ENCODE measurements at regions not wholly inside any gene's neighbourhood (a gene's known extent, or its start where the extent isn't known, plus 50 kb on each side); places are given as distances from the start of the nearest gene placed in this dataset.

DNA sequence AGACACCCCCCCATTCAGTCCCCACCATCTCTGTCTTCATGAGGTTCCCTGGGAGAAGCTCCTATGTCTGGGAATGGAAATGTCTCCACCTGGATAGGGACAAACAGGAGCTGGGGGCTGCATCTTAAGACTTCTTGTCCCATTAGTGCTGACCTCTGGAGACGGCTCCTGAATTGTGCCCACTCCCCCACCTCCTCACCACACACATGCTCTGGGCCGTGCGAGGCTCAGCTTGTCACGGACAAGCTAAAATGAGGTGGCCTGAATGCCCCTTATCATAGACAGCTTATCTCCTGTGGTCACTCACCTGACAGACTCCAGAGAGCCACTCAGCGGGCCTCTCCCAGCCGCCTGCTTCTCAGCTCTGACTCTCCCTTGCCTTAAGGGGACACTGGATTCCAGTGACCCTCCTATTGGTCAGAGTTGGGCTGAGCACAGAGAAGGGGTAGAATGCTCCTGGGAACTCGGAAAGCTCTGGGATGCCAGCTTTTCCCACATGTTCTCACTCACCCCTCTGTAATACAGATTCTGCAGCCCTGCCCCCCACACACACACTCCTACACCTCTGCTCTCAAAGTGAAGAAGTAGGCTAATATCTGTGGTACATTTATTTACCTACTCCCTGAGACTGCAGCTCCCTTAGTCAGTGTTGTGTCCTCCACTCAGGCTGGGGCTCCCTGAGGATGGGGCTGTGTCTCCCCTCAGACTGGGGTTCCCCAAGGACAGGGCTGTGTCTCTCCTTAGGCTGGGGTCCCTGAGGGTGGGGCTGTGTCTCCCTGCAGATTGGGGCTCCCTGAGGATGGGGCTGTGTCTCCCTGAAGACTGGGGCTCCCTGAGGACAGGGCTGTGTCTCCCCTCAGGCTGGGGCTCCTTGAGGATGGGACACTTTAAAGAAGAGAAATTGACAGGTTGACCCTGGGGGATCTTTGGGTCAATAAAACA, 167.5 kb downstream of the VEGFA start:
- no peak for ATAC-seq (ENCODE audit: low read depth)
- Mint-ChIP-seq H3K9me3 (ENCODE audit: insufficient read depth) (no peaks in the 10 kb centered on the region), H3K27me3 (peaks cover 4% of the 10 kb centered on the region), H3K27ac (no peak overlapping the region), H3K4me1 (no peaks in the 10 kb centered on the region), H3K4me3 (no peak overlapping the region)
- ChIA-PET CTCF (no interaction called here), POLR2A (no interaction called here)
- H3K27me3 ChIP-seq (replicated peaks in 1 of 4; ENCODE audit: control extremely low read depth in 1 of 4, control insufficient read depth in 3 of 4, insufficient read depth in 4 of 4, low read length in 3 of 4) = no peaks in the 10 kb centered on the region
- no peaks in the 10 kb centered on the region for H3K36me3 ChIP-seq (replicated peaks in 1 of 2; ENCODE audit: control extremely low read depth in 1 of 2, control insufficient read depth in 1 of 2, extremely low read depth in 1 of 2, insufficient read depth in 2 of 2, low read length in 1 of 2)
- H3K9me3 ChIP-seq (ENCODE audit: control extremely low read depth in 1 of 3, control insufficient read depth in 2 of 3, insufficient read depth in 1 of 3, low read length in 2 of 3) = no peaks in the 10 kb centered on the region
- TF ChIP-seq EZH2 (IDR thresholded peaks at IDR 0.05; ENCODE audit: borderline replicate concordance, insufficient read depth, low read depth, low read length, poor library complexity, severe bottlenecking) = no peak
- no peak overlapping the region for H3K9ac ChIP-seq (ENCODE audit: low read length)
- no peak overlapping the region for H3K4me3 ChIP-seq (ENCODE audit: control extremely low read depth in 1 of 5, extremely low read depth in 1 of 5, insufficient read depth in 1 of 5, low read depth in 2 of 5, low read length in 4 of 5)
- H3K27ac ChIP-seq (ENCODE audit: low read length in 2 of 2) = no peak overlapping the region
- H3K4me1 ChIP-seq (ENCODE audit: control insufficient read depth in 2 of 2, insufficient read depth in 2 of 2, low read length in 2 of 2) = no peaks in the 10 kb centered on the region
- H3K79me2 ChIP-seq (ENCODE audit: control insufficient read depth, insufficient read depth, low read length) = no peaks in the 10 kb centered on the region
- intact Hi-C loops (cut with micrococcal nuclease) = no loop called here
- no peaks in the 10 kb centered on the region for H4K20me1 ChIP-seq (ENCODE audit: control insufficient read depth, insufficient read depth, low read length, poor library complexity, severe bottlenecking)
- no peak overlapping the region for H2AFZ ChIP-seq (ENCODE audit: insufficient read depth, low read depth, low read length, poor library complexity, severe bottlenecking)
- DNase-seq = no peak
- 86% methylated on average over 7 of the region's 7 CpGs for WGBS (ENCODE audit: insufficient coverage)
- H3K4me2 ChIP-seq (replicated peaks; ENCODE audit: low read depth, low read length, poor library complexity, severe bottlenecking) = no peak overlapping the region

DNA sequence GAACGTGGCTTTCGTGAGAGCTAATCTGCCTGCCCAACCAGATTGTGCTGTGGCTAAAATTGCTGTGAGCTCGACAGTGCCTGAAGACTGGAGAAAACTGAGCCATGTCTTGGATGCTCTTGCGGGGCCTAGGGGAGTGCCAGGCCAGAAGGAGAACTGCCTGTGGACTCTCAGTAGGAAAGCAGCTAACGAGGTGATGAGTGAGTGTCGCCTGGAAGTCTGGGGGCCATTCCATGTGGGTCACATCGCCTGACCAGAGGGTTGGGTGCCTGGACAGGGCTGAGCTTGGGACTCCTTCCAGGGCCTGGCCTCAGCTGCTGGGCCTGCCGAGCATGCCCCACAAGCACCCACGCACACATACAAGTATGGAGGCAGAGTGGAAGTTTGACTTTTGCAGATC, 166.5 kb downstream of the VEGFA start:
- intact Hi-C loops (cut with micrococcal nuclease) = no loop called here
- 91% methylated on average over 6 of the region's 9 CpGs for WGBS (ENCODE audit: insufficient coverage)
- ChIA-PET POLR2A (no interaction called here), CTCF (no interaction called here)
- Mint-ChIP-seq H3K27me3 (peaks cover 4% of the 10 kb centered on the region), H3K4me3 (no peak overlapping the region), H3K4me1 (no peaks in the 10 kb centered on the region), H3K27ac (no peak overlapping the region), H3K9me3 (ENCODE audit: insufficient read depth) (no peaks in the 10 kb centered on the region)
- H3K27me3 ChIP-seq (replicated peaks in 1 of 4; ENCODE audit: control extremely low read depth in 1 of 4, control insufficient read depth in 3 of 4, insufficient read depth in 4 of 4, low read length in 3 of 4) = no peaks in the 10 kb centered on the region
- H3K79me2 ChIP-seq (ENCODE audit: control insufficient read depth, insufficient read depth, low read length) = no peaks in the 10 kb centered on the region
- no peak for ATAC-seq (ENCODE audit: low read depth)
- H2AFZ ChIP-seq (ENCODE audit: insufficient read depth, low read depth, low read length, poor library complexity, severe bottlenecking) = no peak overlapping the region
- H3K9me3 ChIP-seq (ENCODE audit: control extremely low read depth in 1 of 3, control insufficient read depth in 2 of 3, insufficient read depth in 1 of 3, low read length in 2 of 3) = no peaks in the 10 kb centered on the region
- H4K20me1 ChIP-seq (ENCODE audit: control insufficient read depth, insufficient read depth, low read length, poor library complexity, severe bottlenecking) = no peaks in the 10 kb centered on the region
- no peak for DNase-seq
- H3K9ac ChIP-seq (ENCODE audit: low read length) = no peak overlapping the region
- no peak overlapping the region for H3K4me3 ChIP-seq (ENCODE audit: control extremely low read depth in 1 of 5, extremely low read depth in 1 of 5, insufficient read depth in 1 of 5, low read depth in 2 of 5, low read length in 4 of 5)
- TF ChIP-seq EZH2 (IDR thresholded peaks at IDR 0.05; ENCODE audit: borderline replicate concordance, insufficient read depth, low read depth, low read length, poor library complexity, severe bottlenecking) = no peak
- TF ChIP-seq, protein P1, sequence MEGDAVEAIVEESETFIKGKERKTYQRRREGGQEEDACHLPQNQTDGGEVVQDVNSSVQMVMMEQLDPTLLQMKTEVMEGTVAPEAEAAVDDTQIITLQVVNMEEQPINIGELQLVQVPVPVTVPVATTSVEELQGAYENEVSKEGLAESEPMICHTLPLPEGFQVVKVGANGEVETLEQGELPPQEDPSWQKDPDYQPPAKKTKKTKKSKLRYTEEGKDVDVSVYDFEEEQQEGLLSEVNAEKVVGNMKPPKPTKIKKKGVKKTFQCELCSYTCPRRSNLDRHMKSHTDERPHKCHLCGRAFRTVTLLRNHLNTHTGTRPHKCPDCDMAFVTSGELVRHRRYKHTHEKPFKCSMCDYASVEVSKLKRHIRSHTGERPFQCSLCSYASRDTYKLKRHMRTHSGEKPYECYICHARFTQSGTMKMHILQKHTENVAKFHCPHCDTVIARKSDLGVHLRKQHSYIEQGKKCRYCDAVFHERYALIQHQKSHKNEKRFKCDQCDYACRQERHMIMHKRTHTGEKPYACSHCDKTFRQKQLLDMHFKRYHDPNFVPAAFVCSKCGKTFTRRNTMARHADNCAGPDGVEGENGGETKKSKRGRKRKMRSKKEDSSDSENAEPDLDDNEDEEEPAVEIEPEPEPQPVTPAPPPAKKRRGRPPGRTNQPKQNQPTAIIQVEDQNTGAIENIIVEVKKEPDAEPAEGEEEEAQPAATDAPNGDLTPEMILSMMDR (IDR thresholded peaks at IDR 0.05) = no peak
- no peaks in the 10 kb centered on the region for H3K4me1 ChIP-seq (ENCODE audit: control insufficient read depth in 2 of 2, insufficient read depth in 2 of 2, low read length in 2 of 2)
- H3K27ac ChIP-seq (ENCODE audit: low read length in 2 of 2) = no peak overlapping the region
- no peaks in the 10 kb centered on the region for H3K36me3 ChIP-seq (replicated peaks in 1 of 2; ENCODE audit: control extremely low read depth in 1 of 2, control insufficient read depth in 1 of 2, extremely low read depth in 1 of 2, insufficient read depth in 2 of 2, low read length in 1 of 2)
- H3K4me2 ChIP-seq (replicated peaks; ENCODE audit: low read depth, low read length, poor library complexity, severe bottlenecking) = no peak overlapping the region

Data from B cell (primary cell).